HepG2 (cell line): ENCODE measurements at regions not wholly inside any gene's neighbourhood (a gene's known extent, or its start where the extent isn't known, plus 50 kb on each side); places are given as distances from the start of the nearest gene placed in this dataset.

Experiments
- ATAC-seq: fragments of 200-7000 bp; cut with Tn5 transposase; 3 replicates; pipeline ENCODE4 v1.9.1; 2020; ENCODE audit warnings: mild to moderate bottlenecking, moderate library complexity
- BruUV-seq: library from RNA; stranded (reverse); fragments of 400-500 nt; replicated peaks from 2 replicates; lab custom pipeline; 2021; lab: Mats Ljungman, UMichigan
- CTCF ChIA-PET: fragments of 300-600 bp; formaldehyde crosslinking; extraction: SDS; loops from one replicate; lab custom pipeline; 2021; ENCODE audit warnings: low total read pairs, inconsistent platforms, low intra/inter-chr PET ratio; lab: Yijun Ruan, JAX
- POLR2A ChIA-PET: fragments of 350-600 bp; sonication (Branson Sonifier 250); formaldehyde crosslinking; loops from one replicate; lab custom pipeline; 2020; ENCODE audit warnings: antibody characterized with exemption, inconsistent platforms; lab: Yijun Ruan, JAX
- DNase-seq: peaks from one replicate; pipeline ENCODE4 v3.0.0-alpha.2; 2015; ENCODE audit warnings: low spot score
- FAIRE-seq: peaks from 3 replicates; lab custom pipeline; 2011; peaks lifted over from hg19 to GRCh38; lab: Jason Lieb, UNC
- H2AFZ ChIP-seq: one replicate; pipeline ENCODE4 v1.6.1; 2011; ENCODE audit warnings: low read length, inconsistent platforms
- H3K27ac ChIP-seq: fragments of 300-600 bp; 3 replicates; pipeline ENCODE4 v1.8.0; 2011; ENCODE audit warnings: mixed run types, mild to moderate bottlenecking, mixed read lengths, low read length, inconsistent platforms; ENCODE audit not compliant: insufficient read depth; ENCODE audit errors: extremely low read length
- H3K27me3 ChIP-seq, 2 experiments: fragments of 200-600 bp in 1 of 2; 2 replicates in 1 of 2; 3 replicates in 1 of 2; pipeline versions ENCODE4 v1.6.0 to v1.8.0; 2011; ENCODE audit warnings: low read length in 2 of 2, mild to moderate bottlenecking in 2 of 2, moderate library complexity in 2 of 2, inconsistent platforms in 1 of 2; ENCODE audit not compliant: insufficient read depth in 2 of 2, control insufficient read depth in 1 of 2
- H3K36me3 ChIP-seq, 2 experiments: fragments of 200-600 bp in 1 of 2; replicated peaks in 1 of 2; 2 replicates in 1 of 2; 3 replicates in 1 of 2; pipeline versions ENCODE4 v1.5.1 to v1.8.0; 2011; ENCODE audit warnings: low read length in 2 of 2, inconsistent platforms in 1 of 2; ENCODE audit not compliant: insufficient read depth in 2 of 2, control insufficient read depth in 1 of 2
- H3K4me1 ChIP-seq: 2 replicates; pipeline ENCODE4 v1.5.1; 2012; ENCODE audit warnings: low read length, inconsistent platforms; ENCODE audit not compliant: insufficient read depth
- H3K4me2 ChIP-seq: 2 replicates; pipeline ENCODE4 v1.6.0; 2011; ENCODE audit warnings: low read depth, low read length, inconsistent platforms
- H3K4me3 ChIP-seq, 3 experiments: fragments of 200-600 bp in 1 of 3; sonication (generic), shearing (Covaris generic) in 1 of 3; replicated peaks in 1 of 3; 2 replicates each; pipeline ENCODE4 v1.5.1; 2011 to 2016; ENCODE audit warnings: low read length in 3 of 3, inconsistent platforms in 2 of 3, low read depth in 2 of 3, mild to moderate bottlenecking in 2 of 3, control low read depth in 1 of 3, mixed read lengths in 1 of 3; ENCODE audit not compliant: insufficient read depth in 1 of 3
- H3K79me2 ChIP-seq: one replicate; pipeline ENCODE4 v1.6.1; 2011; ENCODE audit warnings: low read length, inconsistent platforms; ENCODE audit not compliant: insufficient read depth
- H3K9ac ChIP-seq: 2 replicates; pipeline ENCODE4 v1.6.0; 2011; ENCODE audit warnings: mild to moderate bottlenecking, low read depth, low read length, inconsistent platforms; ENCODE audit not compliant: insufficient read depth
- H3K9me3 ChIP-seq: 2 replicates; pipeline ENCODE4 v1.5.1; 2012; ENCODE audit warnings: mild to moderate bottlenecking, low read length
- H4K20me1 ChIP-seq: 2 replicates; pipeline ENCODE4 v1.6.0; 2011; ENCODE audit warnings: inconsistent platforms, mild to moderate bottlenecking, low read length, moderate library complexity; ENCODE audit not compliant: insufficient read depth
- ATAD3A ChIP-seq: sonication (generic); formaldehyde crosslinking; IDR thresholded peaks from 2 replicates; pipeline ENCODE4 v1.4.0; 2020; ENCODE audit warnings: missing genetic modification reagents
- BATF2 ChIP-seq: sonication (generic); formaldehyde crosslinking; IDR thresholded peaks from 2 replicates; pipeline ENCODE4 v1.8.0; 2022; ENCODE audit warnings: mild to moderate bottlenecking, missing genetic modification reagents, moderate library complexity
- EED ChIP-seq: sonication (generic); formaldehyde crosslinking; IDR thresholded peaks from 2 replicates; pipeline ENCODE4 v1.5.0; 2020; ENCODE audit warnings: mild to moderate bottlenecking, missing genetic modification reagents
- HHEX ChIP-seq: IDR thresholded peaks from 2 replicates; pipeline ENCODE4 v1.6.1; 2016; ENCODE audit warnings: control low read depth
- HINFP ChIP-seq: sonication (generic); formaldehyde crosslinking; IDR thresholded peaks from 2 replicates; pipeline ENCODE4 v1.4.0; 2020; ENCODE audit warnings: low read depth, mild to moderate bottlenecking, missing genetic modification reagents
- HMGA1 ChIP-seq: sonication (generic); formaldehyde crosslinking; conservative IDR thresholded peaks from 2 replicates; pipeline ENCODE4 v1.4.0; 2020; ENCODE audit warnings: missing genetic modification reagents
- JDP2 ChIP-seq: sonication (generic); formaldehyde crosslinking; IDR thresholded peaks from 2 replicates; pipeline ENCODE4 v1.8.1; 2022; ENCODE audit warnings: missing genetic modification reagents, borderline replicate concordance
- NFE2 ChIP-seq: sonication (generic); formaldehyde crosslinking; IDR thresholded peaks from 2 replicates; pipeline ENCODE4 v1.4.0; 2020; ENCODE audit warnings: missing genetic modification reagents
- REL ChIP-seq: sonication (generic); formaldehyde crosslinking; conservative IDR thresholded peaks from 2 replicates; pipeline ENCODE4 v1.8.0; 2022; ENCODE audit warnings: mild to moderate bottlenecking, missing genetic modification reagents, moderate library complexity
- SKI ChIP-seq: fragments of 450-650 bp; IDR thresholded peaks from one replicate; pipeline ENCODE4 v1.6.1; 2018; ENCODE audit warnings: mild to moderate bottlenecking; ENCODE audit not compliant: partially characterized antibody
- THYN1 ChIP-seq: sonication (generic); formaldehyde crosslinking; IDR thresholded peaks from 2 replicates; pipeline ENCODE4 v1.8.1; 2023; ENCODE audit warnings: low read depth, mild to moderate bottlenecking, moderate library complexity, missing genetic modification reagents, borderline replicate concordance
- ZBTB2 ChIP-seq: sonication (generic); formaldehyde crosslinking; IDR thresholded peaks from 2 replicates; pipeline ENCODE4 v1.8.0; 2022; ENCODE audit warnings: low read depth, missing genetic modification reagents
- ZNF235 ChIP-seq: sonication (generic); formaldehyde crosslinking; IDR thresholded peaks from 2 replicates; pipeline ENCODE4 v1.8.1; 2023; ENCODE audit warnings: mild to moderate bottlenecking, missing genetic modification reagents, borderline replicate concordance
- ZNF564 ChIP-seq: sonication (generic); formaldehyde crosslinking; IDR thresholded peaks from 2 replicates; pipeline ENCODE4 v1.8.1; 2023; ENCODE audit warnings: mild to moderate bottlenecking, missing genetic modification reagents
- ZNF720 ChIP-seq: sonication (generic); formaldehyde crosslinking; IDR thresholded peaks from 2 replicates; pipeline ENCODE4 v1.4.0; 2020; ENCODE audit warnings: missing genetic modification reagents
- in situ Hi-C: cut with HindIII; loops from 2 replicates; pipeline ENCODE4 v1.10.0; 2017; ENCODE audit warnings: low pct_unique_long_range_greater_than_20kb; ENCODE audit not compliant: extremely low pct_ligation_motif_present
- intact Hi-C: fragments of 100-400 bp; cut with micrococcal nuclease; formaldehyde crosslinking; loops from one replicate; pipeline ENCODE4 v1.10.0; 2022; ENCODE audit not compliant: unreplicated experiment
- TF ChIP-seq, protein P1 (sequence below): fragments of 450-650 bp; IDR thresholded peaks from 2 replicates; pipeline ENCODE4 v1.6.1; 2016
- TF ChIP-seq, protein P2 (sequence below): sonication (generic); formaldehyde crosslinking; IDR thresholded peaks from 2 replicates; pipeline ENCODE4 v1.4.0; 2020; ENCODE audit warnings: missing genetic modification reagents, borderline replicate concordance
- TF ChIP-seq, protein P3 (sequence below): sonication (generic); formaldehyde crosslinking; IDR thresholded peaks from 2 replicates; pipeline ENCODE4 v1.5.1; 2020; ENCODE audit warnings: missing genetic modification reagents, mild to moderate bottlenecking, borderline replicate concordance

DNA sequence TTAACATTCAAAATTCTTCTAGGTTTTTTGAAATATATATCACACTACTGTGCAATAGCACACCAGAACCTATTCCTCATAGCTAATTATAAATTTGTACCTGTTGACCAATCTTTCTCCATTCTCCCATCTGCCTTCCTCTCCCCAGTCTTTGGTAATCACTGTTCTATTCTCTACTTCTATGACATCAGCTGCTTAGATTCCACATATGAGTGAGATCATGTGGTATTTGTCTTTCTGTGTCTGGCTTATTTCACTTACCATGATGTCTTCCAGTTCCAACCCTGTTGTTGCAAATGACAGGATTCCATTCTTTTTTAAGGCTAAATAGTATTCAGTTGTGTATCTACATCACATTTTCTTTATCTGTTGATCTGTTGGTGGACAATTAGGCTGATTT is 54.4 kb upstream of the CCDC6 start:
- Histone ChIP-seq H3K4me3 (no peak overlapping the region), H3K9ac (no peak overlapping the region), H3K79me2 (no peaks in the 10 kb centered on the region), H3K9me3 (no peaks in the 10 kb centered on the region), H4K20me1 (no peaks in the 10 kb centered on the region), H3K27me3 (no peaks in the 10 kb centered on the region), H3K27ac (no peak overlapping the region), H2AFZ (no peak overlapping the region), H3K4me2 (no peak overlapping the region), H3K4me1 (peaks cover 6% of the 10 kb centered on the region; the same call in 1 of the 2 replicates), H3K36me3 (no peaks in the 10 kb centered on the region)
- in situ Hi-C loops = no loop called here
- CTCF ChIA-PET = no interaction called here
- BruUV-seq = no TSS peak
- DNase-seq (no peak), FAIRE-seq (no peak), ATAC-seq (no peak)
- POLR2A ChIA-PET = no interaction called here
- intact Hi-C loops = no loop called here
- TF ChIP-seq THYN1 (CRISPR knock-in tag) (no peak), BATF2 (no peak), ZBTB2 (CRISPR knock-in tag) (no peak), EED (CRISPR knock-in tag) (no peak), SKI (no peak), ZNF720 (CRISPR knock-in tag) (no peak), HMGA1 (CRISPR knock-in tag) (no peak), ATAD3A (CRISPR knock-in tag) (no peak), JDP2 (no peak), ZNF235 (CRISPR knock-in tag) (no peak), HINFP (no peak), ZNF564 (CRISPR knock-in tag) (no peak), REL (CRISPR knock-in tag) (no peak), HHEX (CRISPR knock-in tag) (no peak), NFE2 (CRISPR knock-in tag) (no peak)
- TF ChIP-seq, protein P1, sequence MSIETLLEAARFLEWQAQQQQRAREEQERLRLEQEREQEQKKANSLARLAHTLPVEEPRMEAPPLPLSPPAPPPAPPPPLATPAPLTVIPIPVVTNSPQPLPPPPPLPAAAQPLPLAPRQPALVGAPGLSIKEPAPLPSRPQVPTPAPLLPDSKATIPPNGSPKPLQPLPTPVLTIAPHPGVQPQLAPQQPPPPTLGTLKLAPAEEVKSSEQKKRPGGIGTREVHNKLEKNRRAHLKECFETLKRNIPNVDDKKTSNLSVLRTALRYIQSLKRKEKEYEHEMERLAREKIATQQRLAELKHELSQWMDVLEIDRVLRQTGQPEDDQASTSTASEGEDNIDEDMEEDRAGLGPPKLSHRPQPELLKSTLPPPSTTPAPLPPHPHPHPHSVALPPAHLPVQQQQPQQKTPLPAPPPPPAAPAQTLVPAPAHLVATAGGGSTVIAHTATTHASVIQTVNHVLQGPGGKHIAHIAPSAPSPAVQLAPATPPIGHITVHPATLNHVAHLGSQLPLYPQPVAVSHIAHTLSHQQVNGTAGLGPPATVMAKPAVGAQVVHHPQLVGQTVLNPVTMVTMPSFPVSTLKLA = no peak
- TF ChIP-seq, protein P2, sequence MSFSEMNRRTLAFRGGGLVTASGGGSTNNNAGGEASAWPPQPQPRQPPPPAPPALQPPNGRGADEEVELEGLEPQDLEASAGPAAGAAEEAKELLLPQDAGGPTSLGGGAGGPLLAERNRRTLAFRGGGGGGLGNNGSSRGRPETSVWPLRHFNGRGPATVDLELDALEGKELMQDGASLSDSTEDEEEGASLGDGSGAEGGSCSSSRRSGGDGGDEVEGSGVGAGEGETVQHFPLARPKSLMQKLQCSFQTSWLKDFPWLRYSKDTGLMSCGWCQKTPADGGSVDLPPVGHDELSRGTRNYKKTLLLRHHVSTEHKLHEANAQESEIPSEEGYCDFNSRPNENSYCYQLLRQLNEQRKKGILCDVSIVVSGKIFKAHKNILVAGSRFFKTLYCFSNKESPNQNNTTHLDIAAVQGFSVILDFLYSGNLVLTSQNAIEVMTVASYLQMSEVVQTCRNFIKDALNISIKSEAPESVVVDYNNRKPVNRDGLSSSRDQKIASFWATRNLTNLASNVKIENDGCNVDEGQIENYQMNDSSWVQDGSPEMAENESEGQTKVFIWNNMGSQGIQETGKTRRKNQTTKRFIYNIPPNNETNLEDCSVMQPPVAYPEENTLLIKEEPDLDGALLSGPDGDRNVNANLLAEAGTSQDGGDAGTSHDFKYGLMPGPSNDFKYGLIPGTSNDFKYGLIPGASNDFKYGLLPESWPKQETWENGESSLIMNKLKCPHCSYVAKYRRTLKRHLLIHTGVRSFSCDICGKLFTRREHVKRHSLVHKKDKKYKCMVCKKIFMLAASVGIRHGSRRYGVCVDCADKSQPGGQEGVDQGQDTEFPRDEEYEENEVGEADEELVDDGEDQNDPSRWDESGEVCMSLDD = no peak
- TF ChIP-seq, protein P3, sequence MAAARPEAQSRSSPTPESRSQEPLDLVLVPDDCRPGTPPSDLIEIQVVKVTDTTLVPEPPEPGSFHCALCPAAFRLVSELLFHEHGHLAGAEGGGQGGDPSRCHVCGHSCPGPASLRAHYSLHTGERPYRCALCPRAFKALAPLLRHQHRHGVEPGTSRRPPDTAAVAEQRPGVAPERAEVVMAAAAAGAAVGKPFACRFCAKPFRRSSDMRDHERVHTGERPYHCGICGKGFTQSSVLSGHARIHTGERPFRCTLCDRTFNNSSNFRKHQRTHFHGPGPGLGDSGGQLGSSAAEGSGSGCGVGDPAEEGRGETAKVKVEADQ (CRISPR knock-in tag) = no peak
